ENCODE measurements at regions not wholly inside any gene's neighbourhood (a gene's known extent, or its start where the extent isn't known, plus 50 kb on each side); places are given as distances from the start of the nearest gene placed in this dataset.

DNA sequence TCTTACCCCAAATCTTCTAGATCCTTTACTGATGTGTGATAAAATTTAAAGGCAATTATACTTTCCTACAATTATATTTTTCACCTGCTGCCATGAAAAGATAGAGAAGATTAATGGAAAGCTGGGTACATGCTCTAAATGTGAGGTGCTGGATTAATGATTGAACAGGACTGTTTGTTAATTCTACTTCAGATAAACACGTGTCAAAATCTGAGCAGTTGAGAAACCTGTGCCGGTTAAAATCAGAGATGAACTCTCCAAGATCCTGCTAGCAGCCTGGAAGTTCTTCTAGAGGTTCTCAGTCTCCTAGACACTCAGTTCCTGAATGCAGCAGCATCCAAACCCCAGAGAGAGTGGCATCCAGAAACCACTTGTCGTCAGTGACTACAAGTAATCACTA, 69.2 kb downstream of the INHBA start:
- intact Hi-C loops (cut with DNase I): no loop called here
- DNase-seq: no peak

DNA sequence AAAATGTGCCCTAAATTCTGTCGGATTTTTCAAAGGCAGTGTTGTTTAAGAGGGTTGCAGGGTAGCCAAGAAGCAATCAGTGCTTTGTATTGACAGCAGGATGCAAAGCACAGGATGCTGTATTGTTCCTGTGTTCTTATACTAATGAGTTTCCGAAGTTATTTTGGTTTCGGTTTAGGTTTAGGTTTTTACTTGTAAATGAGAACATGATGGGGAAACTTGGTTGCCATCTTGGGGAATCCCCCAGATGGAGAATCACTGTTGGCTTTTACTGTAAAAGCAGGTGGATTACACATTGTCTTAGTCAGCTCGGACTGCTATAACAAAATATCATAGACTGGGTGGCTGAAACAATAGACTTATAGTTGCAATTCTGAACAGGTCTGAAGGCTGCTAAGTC, 72.1 kb downstream of the INHBA start:
- DNase-seq: no peak
- intact Hi-C loops (cut with DNase I): no loop called here

GRCh38 chr7:41629711-41630111, 73.2 kb downstream of the INHBA start:
- DNase-seq: no peak
- intact Hi-C loops (cut with DNase I): no loop called here

GRCh38 chr7:41628901-41629300, 74.0 kb downstream of the INHBA start:
- intact Hi-C loops (cut with DNase I): no loop called here
- peak in 24 of 42 donors; percentile 4 to 84 (median 40) for DNase-seq

DNA sequence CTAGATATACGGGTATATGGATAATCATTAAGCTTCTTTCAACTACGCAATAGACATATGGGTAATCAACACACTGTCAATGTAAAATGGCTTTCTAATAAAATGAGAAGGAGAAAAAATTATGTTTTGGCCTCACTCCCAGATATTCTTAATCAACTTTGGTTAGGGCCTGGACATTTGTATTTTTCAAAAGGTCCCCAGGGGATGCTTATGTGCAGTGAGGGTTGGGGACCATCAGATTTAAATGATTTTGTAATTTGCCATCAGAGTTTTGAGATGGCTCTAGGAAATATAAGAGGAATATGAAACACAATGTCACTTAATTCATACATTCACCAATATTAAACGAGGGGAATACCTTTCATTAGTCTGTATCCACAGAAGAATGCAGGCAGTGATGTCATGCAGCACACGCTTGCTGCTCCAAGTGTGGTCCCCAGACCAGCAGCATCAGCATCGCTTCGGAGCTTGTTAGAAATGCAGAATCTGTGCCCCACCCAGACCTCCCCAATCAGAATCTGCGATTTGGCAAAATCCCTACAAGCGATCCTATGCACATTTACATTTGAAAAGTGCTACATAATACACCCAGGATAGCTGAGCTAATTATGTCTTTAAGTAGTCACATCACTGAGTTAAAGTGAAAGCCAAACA, 75.1 kb downstream of the INHBA start:
- intact Hi-C loops (cut with DNase I): no loop called here
- no peak for DNase-seq

- intact Hi-C loops (cut with DNase I): no loop called here
- DNase-seq: no peak
Observed at GRCh38 chr7:41624818-41625217, 78.1 kb downstream of the INHBA start.

DNA sequence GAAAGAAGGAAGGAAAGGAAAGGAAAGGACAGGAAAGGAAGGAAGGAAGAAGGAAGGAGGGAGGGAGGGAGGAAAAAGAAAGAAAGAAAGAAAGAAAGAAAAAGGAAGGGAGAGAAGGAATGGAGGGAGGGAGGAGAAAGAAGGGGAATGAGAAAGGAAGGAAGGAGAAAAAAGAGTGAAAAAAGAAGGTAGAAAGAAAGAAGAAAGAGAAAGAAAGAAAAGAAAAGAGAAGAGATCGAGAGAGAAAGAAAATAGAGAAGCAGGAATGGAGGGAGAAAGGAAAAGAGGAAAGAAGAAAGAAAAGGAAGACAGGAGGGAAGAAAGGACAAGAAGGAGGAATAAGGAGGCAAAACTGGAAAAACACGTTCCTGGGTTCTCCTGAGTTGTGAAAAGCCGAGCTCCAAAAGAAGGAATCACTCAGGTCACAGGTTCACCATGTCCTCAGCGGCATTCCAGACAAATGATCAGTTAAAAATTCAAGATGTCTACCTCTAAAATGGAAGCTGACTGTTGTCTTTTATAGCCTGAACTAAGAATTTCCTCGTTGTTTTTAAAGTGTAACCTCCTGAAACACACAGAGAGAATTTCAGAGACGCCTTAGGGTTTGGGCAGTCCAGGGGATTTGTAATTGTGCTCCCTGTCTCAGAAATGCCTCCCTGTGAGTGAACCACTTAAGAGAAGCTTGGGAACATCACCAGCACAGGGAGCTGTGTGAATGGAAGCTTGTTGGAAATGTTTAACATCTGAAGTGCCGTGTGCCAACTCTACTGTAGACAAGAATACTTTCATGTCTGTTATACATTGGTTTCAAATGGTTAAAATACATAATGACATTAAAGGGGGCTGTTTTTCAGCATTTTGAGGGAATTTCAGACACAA, 80.7 kb downstream of the INHBA start:
- intact Hi-C loops (cut with DNase I): no loop called here
- DNase-seq: no peak

GRCh38 chr7:41617987-41618386, 84.9 kb downstream of the INHBA start:
- DNase-seq: no peak
- intact Hi-C loops (cut with DNase I): no loop called here

DNA sequence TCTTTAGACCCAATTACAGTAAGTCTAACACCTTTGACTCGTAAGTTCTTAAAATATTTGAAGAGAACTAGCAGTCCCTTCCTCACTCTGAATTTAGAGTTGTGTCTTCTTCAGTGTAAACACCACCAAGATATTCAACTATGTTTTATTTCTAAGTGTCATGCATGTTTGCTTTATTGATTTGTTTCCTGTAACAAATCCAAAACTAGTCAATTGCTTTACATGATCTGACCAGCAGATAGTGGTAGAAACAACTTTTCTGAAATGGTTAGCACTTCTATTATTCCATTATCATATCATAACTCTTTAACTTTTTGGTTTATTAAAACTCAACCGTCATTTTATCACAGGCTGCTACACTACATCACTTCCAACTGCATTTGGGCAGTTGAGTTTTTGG, 90.1 kb downstream of the INHBA start:
- intact Hi-C loops (cut with DNase I): no loop called here
- no peak for DNase-seq

GRCh38 chr7:41612386-41612785, 90.5 kb downstream of the INHBA start:
- intact Hi-C loops (cut with DNase I): no loop called here
- DNase-seq: no peak

GRCh38 chr7:41608447-41608846, 94.4 kb downstream of the INHBA start:
- intact Hi-C loops (cut with DNase I): no loop called here
- no peak for DNase-seq

- no peak for DNase-seq
- intact Hi-C loops (cut with DNase I): no loop called here
Observed at GRCh38 chr7:41603985-41604384, 98.9 kb downstream of the INHBA start.

DNA sequence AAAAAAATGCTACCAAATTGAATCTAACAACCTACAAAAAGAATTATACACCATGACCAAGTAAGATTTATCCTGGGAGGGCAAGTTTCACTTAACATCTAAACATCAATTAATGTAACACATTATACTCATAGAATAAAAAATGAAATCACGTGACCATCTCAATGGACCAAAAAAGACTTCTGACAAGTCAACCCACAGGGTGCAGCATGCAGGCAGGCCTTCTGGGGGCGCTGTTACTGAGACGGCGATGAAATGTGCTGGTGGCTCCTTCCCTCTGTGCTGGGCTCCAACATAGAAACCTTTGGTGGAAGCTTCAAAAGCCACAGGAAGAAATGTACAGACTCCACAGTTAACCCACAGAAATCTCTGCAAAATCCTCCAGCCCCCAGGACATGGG, 103.1 kb downstream of the INHBA start:
- DNase-seq: no peak
- intact Hi-C loops (cut with DNase I): no loop called here

DNA sequence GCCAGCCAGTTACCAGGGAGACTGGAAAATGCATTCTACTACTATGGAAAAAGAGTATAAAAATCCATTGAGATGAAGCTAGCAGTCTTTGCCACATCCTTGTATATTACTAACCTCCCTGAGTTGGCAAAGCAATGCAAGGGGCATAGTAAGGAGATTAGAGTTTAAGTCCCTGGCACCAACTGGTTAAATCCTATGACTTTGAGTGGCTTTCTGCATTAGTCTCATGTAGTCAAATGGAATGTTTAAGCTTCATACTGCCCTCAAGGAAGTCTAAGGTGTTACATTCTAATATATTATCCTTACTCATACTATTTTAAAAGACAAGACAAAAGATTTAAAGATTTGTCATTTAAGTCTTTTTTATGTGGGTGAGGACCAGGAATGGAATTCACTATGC, 110.1 kb downstream of the INHBA start:
- intact Hi-C loops (cut with DNase I): no loop called here
- no peak for DNase-seq

- no peak for DNase-seq
- intact Hi-C loops (cut with DNase I): no loop called here
Observed at GRCh38 chr7:41592236-41592635, 110.7 kb downstream of the INHBA start.

DNA sequence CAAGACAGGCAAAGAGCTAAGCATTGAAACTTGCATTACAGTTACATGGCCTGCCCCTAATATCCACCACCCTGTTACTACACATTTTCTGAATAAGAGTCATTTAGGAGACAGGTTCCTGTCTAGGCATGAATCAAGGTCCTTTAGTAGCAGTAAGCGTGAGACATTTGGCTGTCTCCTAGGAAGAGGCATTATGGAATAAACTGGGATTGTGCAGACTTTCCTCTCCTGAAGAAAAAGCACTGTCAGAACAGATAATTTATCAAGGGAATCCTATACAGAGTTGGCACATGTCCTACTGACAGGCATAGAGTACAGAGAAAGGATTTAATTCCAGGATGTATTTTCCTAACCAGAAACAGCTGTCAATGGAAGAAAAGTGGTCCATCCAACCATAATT, 111.9 kb downstream of the INHBA start:
- intact Hi-C loops (cut with DNase I): no loop called here
- DNase-seq: no peak

DNA sequence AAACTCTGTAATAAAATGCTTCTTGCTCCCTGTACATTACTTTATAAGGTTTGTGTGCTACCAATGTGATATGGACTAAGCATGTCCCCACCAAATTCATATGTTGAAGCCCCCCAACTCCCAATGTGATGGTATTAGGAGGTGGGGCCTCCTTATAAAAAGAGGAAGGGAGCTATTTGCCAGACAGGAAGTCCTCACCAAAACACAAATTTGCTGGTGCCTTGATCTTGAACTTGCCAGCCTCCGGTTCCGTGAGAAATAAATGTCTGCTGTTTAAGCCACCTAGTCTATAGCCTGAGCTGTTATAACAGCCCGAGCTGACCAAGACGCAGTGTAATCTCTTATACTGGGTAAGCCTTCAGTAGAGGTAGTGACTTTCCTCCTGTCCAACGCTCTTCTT, 114.5 kb downstream of the INHBA start:
- intact Hi-C loops (cut with DNase I): no loop called here
- no peak for DNase-seq

DNA sequence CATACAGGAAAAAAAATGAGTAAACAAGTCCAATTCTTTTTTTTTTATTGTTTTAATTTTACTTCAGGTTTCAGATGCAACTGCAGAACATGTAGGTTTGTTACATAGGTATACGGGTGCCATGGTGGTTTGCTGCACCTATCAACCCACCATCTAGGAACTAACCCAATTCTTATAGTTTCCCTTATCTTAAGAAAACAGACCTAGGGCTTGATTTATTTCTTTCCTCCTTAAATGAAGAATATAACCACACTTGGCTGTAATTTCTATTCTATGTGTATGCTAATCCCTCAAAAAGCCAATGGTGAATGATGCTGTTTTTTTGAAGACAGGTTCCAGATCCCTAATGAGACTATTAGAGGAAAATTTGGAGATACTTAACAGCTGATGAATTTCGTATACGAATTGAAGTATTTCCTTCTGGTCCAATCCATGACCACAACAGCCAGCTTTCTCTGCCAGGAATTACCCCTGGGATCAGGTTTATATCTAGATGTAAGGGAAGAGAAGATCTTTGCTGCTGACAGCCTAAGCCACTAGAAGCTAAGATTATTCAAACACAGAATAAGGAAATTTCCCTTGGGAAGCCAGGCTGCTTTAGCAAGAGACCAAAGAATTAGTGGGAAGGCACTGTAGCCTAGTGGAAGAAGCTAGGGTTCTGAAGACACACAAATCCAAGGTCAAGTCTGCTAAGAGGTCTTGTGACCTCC, 115.8 kb downstream of the INHBA start:
- no peak for DNase-seq
- intact Hi-C loops (cut with DNase I): no loop called here

GRCh38 chr7:41584746-41585145, 118.1 kb downstream of the INHBA start:
- intact Hi-C loops (cut with DNase I): no loop called here
- DNase-seq: no peak

DNA sequence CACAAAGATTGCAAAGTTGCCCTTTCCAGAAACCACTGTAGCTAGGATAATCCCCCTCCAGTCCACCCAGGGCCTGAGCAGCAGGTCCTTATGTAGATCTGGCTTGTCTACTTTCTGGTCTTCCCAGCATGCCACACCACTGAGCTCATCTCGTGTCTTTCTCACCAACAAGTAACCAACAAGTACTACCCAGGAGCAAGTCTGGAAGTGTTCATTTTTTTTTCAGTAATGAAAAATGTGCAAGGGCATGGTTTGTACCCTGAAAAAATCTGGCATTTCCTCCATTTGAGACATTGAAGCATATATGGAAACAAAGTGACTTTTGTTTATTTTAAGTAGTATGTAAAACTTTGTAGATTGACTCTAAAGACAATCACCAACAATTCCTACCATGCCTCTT, 120.8 kb downstream of the INHBA start:
- intact Hi-C loops (cut with DNase I): no loop called here
- no peak for DNase-seq

All from head of caudate nucleus (tissue), 42 donors.